ENCODE measurements at regions not wholly inside any gene's neighbourhood (a gene's known extent, or its start where the extent isn't known, plus 50 kb on each side); places are given as distances from the start of the nearest gene placed in this dataset.

DNA sequence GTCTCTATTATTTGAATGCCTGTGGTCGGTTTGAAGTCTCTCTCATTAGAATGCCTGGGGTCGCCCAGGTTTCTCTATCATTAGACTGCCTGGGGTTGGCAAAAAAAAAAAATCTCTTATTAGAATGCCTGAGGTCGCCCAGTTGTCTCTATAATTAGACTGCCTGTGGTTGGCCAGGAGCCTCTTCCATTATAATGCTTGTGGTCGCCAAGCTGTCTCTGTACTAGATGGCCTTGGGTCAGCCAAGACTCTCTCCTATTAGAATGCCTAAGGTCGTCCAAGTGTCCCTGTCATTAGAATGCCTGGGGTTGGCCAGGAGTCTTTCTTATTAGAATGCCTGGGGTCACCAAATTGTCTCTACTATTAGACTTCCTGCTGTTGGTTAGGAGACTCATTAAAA, 2228.4 kb downstream of the TP53TG3F start:
- TF ChIP-seq, protein P1, sequence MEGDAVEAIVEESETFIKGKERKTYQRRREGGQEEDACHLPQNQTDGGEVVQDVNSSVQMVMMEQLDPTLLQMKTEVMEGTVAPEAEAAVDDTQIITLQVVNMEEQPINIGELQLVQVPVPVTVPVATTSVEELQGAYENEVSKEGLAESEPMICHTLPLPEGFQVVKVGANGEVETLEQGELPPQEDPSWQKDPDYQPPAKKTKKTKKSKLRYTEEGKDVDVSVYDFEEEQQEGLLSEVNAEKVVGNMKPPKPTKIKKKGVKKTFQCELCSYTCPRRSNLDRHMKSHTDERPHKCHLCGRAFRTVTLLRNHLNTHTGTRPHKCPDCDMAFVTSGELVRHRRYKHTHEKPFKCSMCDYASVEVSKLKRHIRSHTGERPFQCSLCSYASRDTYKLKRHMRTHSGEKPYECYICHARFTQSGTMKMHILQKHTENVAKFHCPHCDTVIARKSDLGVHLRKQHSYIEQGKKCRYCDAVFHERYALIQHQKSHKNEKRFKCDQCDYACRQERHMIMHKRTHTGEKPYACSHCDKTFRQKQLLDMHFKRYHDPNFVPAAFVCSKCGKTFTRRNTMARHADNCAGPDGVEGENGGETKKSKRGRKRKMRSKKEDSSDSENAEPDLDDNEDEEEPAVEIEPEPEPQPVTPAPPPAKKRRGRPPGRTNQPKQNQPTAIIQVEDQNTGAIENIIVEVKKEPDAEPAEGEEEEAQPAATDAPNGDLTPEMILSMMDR (IDR thresholded peaks at IDR 0.05) = no peak
- TF ChIP-seq EZH2 (IDR thresholded peaks at IDR 0.05; ENCODE audit: borderline replicate concordance, insufficient read depth, low read depth, low read length, poor library complexity, severe bottlenecking) = no peak

Data from B cell (primary cell).